RWPE1 (cell line): ENCODE measurements at regions not wholly inside any gene's neighbourhood (a gene's known extent, or its start where the extent isn't known, plus 50 kb on each side); places are given as distances from the start of the nearest gene placed in this dataset.

Source experiments
- CTCF ChIA-PET: fragments of 350-600 bp; sonication (Branson Sonifier 250); formaldehyde crosslinking; extraction: SDS; loops from one replicate; lab custom pipeline; 2021; lab: Yijun Ruan, JAX
- POLR2A ChIA-PET: fragments of 400-600 bp; formaldehyde crosslinking; extraction: SDS; loops from one replicate; lab custom pipeline; 2020; ENCODE audit warnings: antibody characterized with exemption; ENCODE audit not compliant: low non-redundant PET; lab: Yijun Ruan, JAX
- DNase-seq: peaks from one replicate; pipeline ENCODE4 v3.0.0; 2012; ENCODE audit warnings: low spot score
- H3K27ac ChIP-seq: fragments of 450-650 bp; 2 replicates; pipeline ENCODE4 v1.5.1; 2017
- TF ChIP-seq, protein P1 (sequence below): fragments of 450-650 bp; conservative IDR thresholded peaks from 2 replicates; pipeline ENCODE4 v1.5.1; 2017; ENCODE audit warnings: low read depth, mild to moderate bottlenecking

DNA sequence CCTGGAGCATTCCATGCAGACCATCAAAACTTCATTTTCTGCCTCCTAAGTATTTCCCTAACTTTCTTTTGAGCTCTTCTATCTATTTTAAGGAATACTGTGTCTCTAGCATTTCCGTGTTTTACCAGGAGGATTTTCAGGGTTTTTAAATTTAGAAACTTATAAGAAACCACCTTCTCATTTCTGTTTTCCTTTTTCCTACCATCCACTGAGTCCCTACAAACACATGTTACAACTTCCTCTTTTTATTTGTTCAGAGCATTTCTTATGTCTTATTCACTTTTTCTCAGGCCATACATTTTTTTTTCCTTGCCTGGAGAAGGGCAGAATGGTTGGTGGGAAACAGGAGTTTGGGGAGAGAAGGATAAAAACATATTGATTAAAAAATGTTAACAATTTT is 130.0 kb upstream of the BMP5 start:
- DNase-seq = no peak
- POLR2A ChIA-PET = no interaction called here
- TF ChIP-seq, protein P1, sequence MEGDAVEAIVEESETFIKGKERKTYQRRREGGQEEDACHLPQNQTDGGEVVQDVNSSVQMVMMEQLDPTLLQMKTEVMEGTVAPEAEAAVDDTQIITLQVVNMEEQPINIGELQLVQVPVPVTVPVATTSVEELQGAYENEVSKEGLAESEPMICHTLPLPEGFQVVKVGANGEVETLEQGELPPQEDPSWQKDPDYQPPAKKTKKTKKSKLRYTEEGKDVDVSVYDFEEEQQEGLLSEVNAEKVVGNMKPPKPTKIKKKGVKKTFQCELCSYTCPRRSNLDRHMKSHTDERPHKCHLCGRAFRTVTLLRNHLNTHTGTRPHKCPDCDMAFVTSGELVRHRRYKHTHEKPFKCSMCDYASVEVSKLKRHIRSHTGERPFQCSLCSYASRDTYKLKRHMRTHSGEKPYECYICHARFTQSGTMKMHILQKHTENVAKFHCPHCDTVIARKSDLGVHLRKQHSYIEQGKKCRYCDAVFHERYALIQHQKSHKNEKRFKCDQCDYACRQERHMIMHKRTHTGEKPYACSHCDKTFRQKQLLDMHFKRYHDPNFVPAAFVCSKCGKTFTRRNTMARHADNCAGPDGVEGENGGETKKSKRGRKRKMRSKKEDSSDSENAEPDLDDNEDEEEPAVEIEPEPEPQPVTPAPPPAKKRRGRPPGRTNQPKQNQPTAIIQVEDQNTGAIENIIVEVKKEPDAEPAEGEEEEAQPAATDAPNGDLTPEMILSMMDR = no peak
- no peak overlapping the region for H3K27ac ChIP-seq
- CTCF ChIA-PET = no interaction called here

DNA sequence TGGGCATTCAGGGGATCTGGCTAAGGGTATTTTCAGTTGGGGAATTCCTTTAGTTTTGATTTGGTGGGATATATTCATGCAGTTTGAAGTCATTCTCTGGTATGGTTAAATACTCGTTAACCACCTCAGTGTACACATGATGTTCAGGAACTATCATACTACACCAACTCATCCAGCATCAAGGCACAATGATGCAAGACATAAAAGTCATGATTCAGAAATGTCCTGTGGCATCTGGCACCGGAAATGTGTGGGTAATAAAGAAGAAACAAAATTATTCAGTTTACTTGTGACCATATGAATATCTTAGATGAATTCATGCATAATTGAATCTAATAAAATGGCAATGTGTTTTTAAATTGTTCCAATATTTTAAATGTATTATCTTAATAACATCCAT is 129.0 kb upstream of the BMP5 start:
- CTCF ChIA-PET = interaction anchor here (0.7 kb wide), 1 partner anchor 736 kb away, joined by 3 read pairs; no protein-coding TSS in a partner anchor
- H3K27ac ChIP-seq = no peak overlapping the region
- TF ChIP-seq, protein P1 = no peak
- POLR2A ChIA-PET = no interaction called here
- peak; percentile 4 for DNase-seq

DNA sequence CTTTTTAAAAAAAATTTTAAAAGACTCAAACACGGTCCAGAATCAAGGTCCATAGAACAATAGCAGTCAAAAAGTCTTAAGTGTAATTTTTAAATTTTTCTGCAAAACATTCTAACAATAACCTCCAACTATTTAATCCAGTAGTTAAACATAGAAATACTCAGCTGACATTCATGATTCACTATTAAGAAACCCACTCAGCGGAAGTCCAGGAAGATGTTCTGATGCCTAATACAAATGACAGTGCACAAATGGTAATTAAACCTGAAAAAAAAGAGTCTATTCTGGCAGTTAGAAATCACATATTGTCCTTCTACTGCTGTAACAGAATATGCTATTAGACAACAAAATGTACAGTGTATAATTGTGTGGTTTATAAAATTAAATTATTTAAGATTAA is 128.2 kb upstream of the BMP5 start:
- POLR2A ChIA-PET = no interaction called here
- H3K27ac ChIP-seq = no peak overlapping the region
- TF ChIP-seq, protein P1 = no peak
- no peak for DNase-seq
- CTCF ChIA-PET = interaction anchor here (0.7 kb wide), 1 partner anchor 737 kb away, joined by 3 read pairs; no protein-coding TSS in a partner anchor

DNA sequence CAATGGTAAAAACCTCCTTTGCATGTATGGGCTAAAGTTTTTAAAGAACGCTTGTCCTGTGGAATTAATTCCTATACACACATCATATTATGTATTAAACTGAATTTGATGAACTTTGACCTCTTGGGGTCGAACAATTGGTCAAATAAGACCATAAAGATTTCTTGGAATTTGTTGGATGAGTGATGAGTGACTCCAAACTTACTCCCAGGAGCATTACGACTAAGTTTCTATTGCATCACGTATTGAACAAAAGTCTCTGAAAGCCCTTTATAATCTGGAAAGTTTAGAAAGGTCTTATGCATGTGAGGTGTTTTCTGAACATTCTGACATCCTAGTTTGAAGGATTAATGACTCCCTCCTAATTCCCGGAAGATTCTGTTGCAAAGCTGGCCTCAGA is 126.9 kb upstream of the BMP5 start:
- DNase-seq = no peak
- POLR2A ChIA-PET = no interaction called here
- CTCF ChIA-PET = no interaction called here
- no peak overlapping the region for H3K27ac ChIP-seq
- TF ChIP-seq, protein P1 = no peak

DNA sequence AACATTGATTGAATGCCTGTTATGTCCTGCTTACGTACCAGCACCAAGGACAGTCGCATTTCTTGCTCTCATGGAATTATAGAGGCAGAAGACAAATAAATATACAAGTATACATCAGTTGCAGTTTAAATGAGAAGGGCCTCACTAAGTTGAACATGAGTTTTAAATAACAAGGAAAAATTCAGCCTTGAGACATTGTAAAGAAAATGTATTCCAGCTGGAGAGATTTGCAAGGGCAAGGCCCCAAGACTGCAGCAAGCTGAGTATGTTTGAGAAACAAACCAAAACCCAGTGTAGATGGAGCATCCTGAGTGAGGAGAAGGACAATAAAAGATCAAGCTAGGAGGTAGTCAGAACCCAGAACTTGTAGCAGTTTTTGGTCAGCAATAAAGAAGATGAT is 123.2 kb upstream of the BMP5 start:
- no peak for DNase-seq
- CTCF ChIA-PET = no interaction called here
- TF ChIP-seq, protein P1 = no peak
- H3K27ac ChIP-seq = no peak overlapping the region
- POLR2A ChIA-PET = no interaction called here

DNA sequence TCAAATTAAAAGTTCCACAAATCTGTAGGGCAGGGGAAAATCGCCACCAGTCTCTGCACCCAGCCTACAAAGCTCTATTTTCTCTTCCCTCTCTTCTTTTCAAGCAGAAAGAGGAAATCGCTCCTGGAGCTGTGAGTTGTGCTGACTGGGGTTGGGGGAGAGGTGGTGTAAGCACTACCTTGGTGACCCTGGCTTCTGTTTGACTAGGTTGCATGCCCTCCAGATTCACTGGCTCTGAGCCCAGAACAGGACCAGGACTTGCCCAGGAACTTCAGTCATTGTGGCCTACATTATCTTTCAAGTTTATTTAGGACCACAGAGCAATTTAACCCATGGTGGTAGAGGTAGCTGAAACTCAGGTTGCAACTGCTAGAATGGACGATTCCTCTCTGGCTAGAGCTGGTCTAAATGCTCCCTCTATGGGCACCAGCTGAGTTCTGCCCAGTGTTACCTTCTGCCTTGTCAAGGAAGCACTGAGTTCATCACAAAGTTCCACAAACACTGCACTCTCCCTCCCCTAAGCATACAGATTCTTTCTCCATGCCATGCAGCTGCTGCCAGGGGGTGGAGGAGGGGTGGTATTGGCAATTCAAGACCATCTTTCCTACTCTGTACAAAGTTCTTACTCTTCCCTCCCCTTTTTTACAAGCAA is 122.0 kb upstream of the BMP5 start:
- ChIA-PET CTCF (no interaction called here), POLR2A (no interaction called here)
- TF ChIP-seq, protein P1 = no peak
- no peak for DNase-seq
- H3K27ac ChIP-seq = no peak overlapping the region
